Tibial nerve (tissue), 4 donors: ENCODE measurements at regions not wholly inside any gene's neighbourhood (a gene's known extent, or its start where the extent isn't known, plus 50 kb on each side); places are given as distances from the start of the nearest gene placed in this dataset.

Source experiments
- DNase-seq, 2 donors: peaks; one replicate each; pipeline ENCODE4 v3.0.0-alpha.2; 2019; ENCODE audit warnings: low spot score in 2 of 2
- H3K27ac ChIP-seq, 4 donors: fragments of 200-600 bp; sonication (generic) in 3 of 4; one replicate each; pipeline ENCODE4 v1.5.1; 2017 to 2019; ENCODE audit warnings: mild to moderate bottlenecking in 1 of 4
- H3K27me3 ChIP-seq, 2 donors: fragments of 200-600 bp; sonication (generic) in 1 of 2; one replicate each; pipeline versions ENCODE4 v1.5.1 to v1.6.0; 2017 to 2019
- H3K36me3 ChIP-seq, 3 donors: fragments of 200-600 bp; sonication (generic); one replicate each; pipeline ENCODE4 v1.5.1; 2018 to 2019
- H3K4me1 ChIP-seq, 4 donors: fragments of 200-600 bp; sonication (generic) in 3 of 4; one replicate each; pipeline ENCODE4 v1.5.1; 2017 to 2019
- H3K4me3 ChIP-seq, 4 donors: fragments of 200-600 bp; sonication (generic) in 3 of 4; one replicate each; pipeline ENCODE4 v1.5.1; 2017 to 2019; ENCODE audit warnings: mild to moderate bottlenecking in 1 of 4, moderate library complexity in 1 of 4
- H3K9me3 ChIP-seq, 4 donors: fragments of 200-600 bp; sonication (generic) in 3 of 4; one replicate each; pipeline ENCODE4 v1.5.1; 2017 to 2019
- EP300 ChIP-seq, 2 donors: sonication (generic); formaldehyde crosslinking; IDR thresholded peaks; one replicate each; pipeline ENCODE4 v1.6.1; 2017; ENCODE audit warnings: antibody characterized with exemption in 2 of 2, mild to moderate bottlenecking in 1 of 2
- POLR2A ChIP-seq, 2 donors: fragments of 450-650 bp; IDR thresholded peaks; one replicate each; pipeline ENCODE4 v1.6.1; 2017; ENCODE audit warnings: antibody characterized with exemption in 2 of 2, mild to moderate bottlenecking in 2 of 2, moderate library complexity in 2 of 2
- WGBS, 2 donors: methylation state at CpG; one replicate each; pipeline ENCODE4 v1.1.5; 2018; 5-methylcytosine and 5-hydroxymethylcytosine counted together
- TF ChIP-seq, protein P1 (sequence below), 5 experiments: fragments of 200-600 bp in 3 of 5; fragments of 450-650 bp in 2 of 5; sonication (generic) in 3 of 5; IDR thresholded peaks; one replicate each; pipeline ENCODE4 v1.5.1; 2016 to 2019; ENCODE audit warnings: antibody characterized with exemption in 5 of 5, mild to moderate bottlenecking in 3 of 5, moderate library complexity in 2 of 5

DNA sequence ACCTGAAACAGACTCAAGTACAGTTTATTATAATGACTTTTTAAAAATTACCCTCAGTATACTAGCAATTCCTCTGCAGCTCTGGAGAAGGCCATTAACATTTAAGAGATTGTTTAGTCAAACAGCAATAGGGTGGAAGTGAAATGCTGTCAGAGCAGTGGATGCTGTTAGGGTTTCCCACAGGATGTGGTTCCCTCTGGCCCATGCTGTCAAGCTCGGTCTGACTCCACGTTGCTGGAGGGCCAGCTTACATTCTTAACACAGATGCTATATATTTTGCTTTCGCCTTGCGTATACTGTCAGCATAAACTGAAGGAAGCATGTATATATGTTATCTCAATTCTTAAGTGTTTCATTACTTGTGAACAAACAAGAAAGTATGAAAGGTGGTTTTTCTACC, 231.1 kb upstream of the COL8A1 start:
- no peak for TF ChIP-seq EP300 (IDR thresholded peaks at IDR 0.05)
- no peak for TF ChIP-seq POLR2A (IDR thresholded peaks at IDR 0.05)
- TF ChIP-seq, protein P1, sequence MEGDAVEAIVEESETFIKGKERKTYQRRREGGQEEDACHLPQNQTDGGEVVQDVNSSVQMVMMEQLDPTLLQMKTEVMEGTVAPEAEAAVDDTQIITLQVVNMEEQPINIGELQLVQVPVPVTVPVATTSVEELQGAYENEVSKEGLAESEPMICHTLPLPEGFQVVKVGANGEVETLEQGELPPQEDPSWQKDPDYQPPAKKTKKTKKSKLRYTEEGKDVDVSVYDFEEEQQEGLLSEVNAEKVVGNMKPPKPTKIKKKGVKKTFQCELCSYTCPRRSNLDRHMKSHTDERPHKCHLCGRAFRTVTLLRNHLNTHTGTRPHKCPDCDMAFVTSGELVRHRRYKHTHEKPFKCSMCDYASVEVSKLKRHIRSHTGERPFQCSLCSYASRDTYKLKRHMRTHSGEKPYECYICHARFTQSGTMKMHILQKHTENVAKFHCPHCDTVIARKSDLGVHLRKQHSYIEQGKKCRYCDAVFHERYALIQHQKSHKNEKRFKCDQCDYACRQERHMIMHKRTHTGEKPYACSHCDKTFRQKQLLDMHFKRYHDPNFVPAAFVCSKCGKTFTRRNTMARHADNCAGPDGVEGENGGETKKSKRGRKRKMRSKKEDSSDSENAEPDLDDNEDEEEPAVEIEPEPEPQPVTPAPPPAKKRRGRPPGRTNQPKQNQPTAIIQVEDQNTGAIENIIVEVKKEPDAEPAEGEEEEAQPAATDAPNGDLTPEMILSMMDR (IDR thresholded peaks at IDR 0.05) = no peak
- no peaks in the 10 kb centered on the region for H3K36me3 ChIP-seq
- no peak for DNase-seq

GRCh38 chr3:99402755-99403154, 235.6 kb upstream of the COL8A1 start:
- peaks cover 0 to 18% (median 0%) of the 10 kb centered on the region in 4 donors for H3K9me3 ChIP-seq
- H3K27ac ChIP-seq = no peak overlapping the region

More for the DNA sequence above, 231.1 kb upstream of the COL8A1 start:
- no peak overlapping the region for H3K4me3 ChIP-seq
- H3K4me1 ChIP-seq = peaks cover 0 to 5% (median 0%) of the 10 kb centered on the region in 4 donors
- no peaks in the 10 kb centered on the region for H3K27me3 ChIP-seq
- no peak overlapping the region for H3K27ac ChIP-seq
- no peaks in the 10 kb centered on the region for H3K9me3 ChIP-seq
- 79% methylated on average over 4 of the region's 4 CpGs for WGBS, 2 donors

DNA sequence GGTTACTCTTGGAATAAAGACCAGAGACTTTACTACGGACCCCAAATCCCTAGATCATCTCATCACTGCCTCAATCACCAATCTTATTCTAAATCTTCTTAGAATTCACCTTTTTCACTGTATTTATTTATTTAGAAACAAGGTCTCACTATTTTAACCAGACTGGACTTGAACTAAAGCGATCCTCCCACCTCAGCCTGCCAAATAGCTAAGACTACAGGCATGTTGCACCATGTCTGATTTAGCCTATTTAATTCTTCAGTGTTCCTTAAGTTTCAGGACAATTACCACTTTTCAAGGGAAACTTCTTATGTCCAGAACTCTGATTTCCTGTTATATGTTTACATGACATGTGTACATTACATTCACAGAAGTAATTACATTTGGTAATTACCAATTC, 238.0 kb upstream of the COL8A1 start:
- no peak for TF ChIP-seq POLR2A (IDR thresholded peaks at IDR 0.05)
- TF ChIP-seq EP300 (IDR thresholded peaks at IDR 0.05) = no peak
- TF ChIP-seq, protein P1 (IDR thresholded peaks at IDR 0.05) = no peak
- 82 to 84% methylated on average over 2 of the region's 2 CpGs for WGBS, 2 donors

More at GRCh38 chr3:99402755-99403154, 235.6 kb upstream of the COL8A1 start:
- Histone ChIP-seq H3K4me1 (no peaks in the 10 kb centered on the region), H3K4me3 (no peak overlapping the region), H3K27me3 (no peaks in the 10 kb centered on the region), H3K36me3 (no peaks in the 10 kb centered on the region)
- no peak for DNase-seq
- WGBS, 2 donors = 88 to 96% methylated on average over 1 of the region's 1 CpG
- TF ChIP-seq EP300 (IDR thresholded peaks at IDR 0.05) (no peak), POLR2A (IDR thresholded peaks at IDR 0.05) (no peak)
- TF ChIP-seq, protein P1 (IDR thresholded peaks at IDR 0.05) = no peak

GRCh38 chr3:99396651-99397275, 241.6 kb upstream of the COL8A1 start:
- WGBS, 2 donors = 68 to 77% methylated on average over 3 of the region's 3 CpGs
- TF ChIP-seq EP300 (IDR thresholded peaks at IDR 0.05) = no peak
- TF ChIP-seq, protein P1 (IDR thresholded peaks at IDR 0.05) = no peak
- TF ChIP-seq POLR2A (IDR thresholded peaks at IDR 0.05) = no peak
- Histone ChIP-seq H3K4me3 (no peak overlapping the region), H3K27me3 (no peaks in the 10 kb centered on the region), H3K4me1 (no peaks in the 10 kb centered on the region), H3K9me3 (peaks cover 0 to 18% (median 0%) of the 10 kb centered on the region in 4 donors), H3K27ac (no peak overlapping the region), H3K36me3 (no peaks in the 10 kb centered on the region)
- DNase-seq = no peak

More for the DNA sequence above, 238.0 kb upstream of the COL8A1 start:
- Histone ChIP-seq H3K4me1 (no peaks in the 10 kb centered on the region), H3K27ac (no peak overlapping the region), H3K36me3 (no peaks in the 10 kb centered on the region), H3K4me3 (no peak overlapping the region), H3K9me3 (peaks cover 0 to 18% (median 0%) of the 10 kb centered on the region in 4 donors), H3K27me3 (no peaks in the 10 kb centered on the region)
- DNase-seq = no peak

DNA sequence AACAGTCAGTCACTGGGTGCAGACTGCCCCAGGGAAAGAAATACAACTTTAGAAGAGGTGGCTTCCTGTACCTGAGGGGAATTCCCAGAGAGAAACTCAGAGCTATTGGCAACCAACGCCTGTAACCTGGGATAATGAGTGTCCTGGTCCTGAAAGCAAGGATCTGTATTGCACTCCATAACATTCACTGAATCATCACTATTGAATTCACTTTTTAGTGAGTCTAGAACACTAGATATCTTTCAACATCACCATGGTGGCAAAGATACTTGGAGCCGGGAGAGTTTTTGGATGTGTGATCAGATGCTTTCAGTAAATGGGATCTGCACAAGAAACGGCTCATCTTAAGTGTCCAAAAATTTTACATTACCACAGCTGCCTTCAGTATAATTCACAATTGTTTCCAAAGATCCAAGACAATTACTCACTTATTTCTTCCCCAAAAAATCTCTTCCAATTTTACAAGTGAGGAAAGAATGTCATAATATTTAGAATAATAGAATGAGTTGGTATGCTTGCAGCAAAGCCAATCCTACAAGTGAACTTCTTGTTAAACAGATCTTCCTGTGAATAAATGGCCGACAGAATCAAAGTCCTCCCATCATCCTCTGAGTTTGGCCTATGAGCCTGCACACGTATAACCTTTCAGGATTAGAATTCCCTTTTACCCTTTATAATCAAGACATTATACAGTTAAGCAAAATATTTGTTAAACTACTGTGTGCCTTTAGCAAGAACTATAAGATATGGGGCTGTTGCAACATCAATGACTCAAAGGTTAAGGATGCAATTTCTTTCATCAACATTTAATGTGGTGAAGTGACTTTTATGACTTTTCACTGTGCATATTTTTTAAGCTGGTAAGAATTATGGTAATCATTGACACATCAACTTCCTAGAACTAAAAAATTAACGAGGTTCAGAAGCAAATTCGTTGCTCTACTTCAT, 243.3 kb upstream of the COL8A1 start:
- Histone ChIP-seq H3K9me3 (peaks cover 0 to 18% (median 0%) of the 10 kb centered on the region in 4 donors), H3K36me3 (no peaks in the 10 kb centered on the region), H3K4me1 (no peaks in the 10 kb centered on the region), H3K27me3 (no peaks in the 10 kb centered on the region), H3K4me3 (no peak overlapping the region), H3K27ac (no peak overlapping the region)
- no peak for DNase-seq
- 59 to 68% methylated on average over 7 of the region's 7 CpGs for WGBS, 2 donors
- TF ChIP-seq, protein P1 (IDR thresholded peaks at IDR 0.05) = no peak
- TF ChIP-seq EP300 (IDR thresholded peaks at IDR 0.05) (no peak), POLR2A (IDR thresholded peaks at IDR 0.05) (no peak)
